ENCODE measurements at regions not wholly inside any gene's neighbourhood (a gene's known extent, or its start where the extent isn't known, plus 50 kb on each side); places are given as distances from the start of the nearest gene placed in this dataset.

GRCh38 chr10:125415964-125416363 is 255.6 kb upstream of the CTBP2 start:
- intact Hi-C loops (cut with micrococcal nuclease): no loop called here
- no peak for ATAC-seq
- Histone ChIP-seq H3K4me1 (ENCODE audit: control insufficient read depth in 1 of 2, insufficient read depth in 2 of 2, low read length in 2 of 2) (0 out of 4 replicates have a peak, but pooled peaks cover 0 to 2% of the 10 kb centered on the region in 2 experiments), H3K27me3 (ENCODE audit: insufficient read depth, low read length) (peaks cover 3% of the 10 kb centered on the region; the same call in 1 of the 2 replicates), H3K9me2 (ENCODE audit: insufficient read depth) (no peaks in the 10 kb centered on the region), H3K4me3 (replicated peaks in 1 of 2; ENCODE audit: low read depth in 1 of 2, low read length in 2 of 2) (no peak overlapping the region), H4K20me1 (ENCODE audit: insufficient read depth) (no peaks in the 10 kb centered on the region), H3K9me3 (ENCODE audit: control insufficient read depth in 1 of 2, insufficient read depth in 1 of 2, low read depth in 1 of 2, low read length in 2 of 2) (no peaks in the 10 kb centered on the region), H2AFZ (ENCODE audit: low read depth, low read length, poor library complexity, severe bottlenecking) (no peak overlapping the region), H3K4me2 (ENCODE audit: low read length) (no peak overlapping the region), H3K27ac (ENCODE audit: low read depth, low read length) (no peak overlapping the region), H3K9ac (ENCODE audit: low read length) (no peak overlapping the region), H3K36me3 (ENCODE audit: control insufficient read depth in 1 of 2, insufficient read depth in 2 of 2, low read length in 2 of 2) (no peaks in the 10 kb centered on the region), H3K79me2 (ENCODE audit: insufficient read depth, low read length) (no peaks in the 10 kb centered on the region)
- ChIA-PET POLR2A (no interaction called here), CTCF (no interaction called here), RAD21 (ENCODE audit: low non-redundant PET in 1 of 2, low total read pairs in 2 of 2, uncharacterized antibody in 2 of 2, unreplicated experiment in 2 of 2) (no interaction called here)
- BruUV-seq (replicated peaks): no TSS peak
- DNase-seq (ENCODE audit: low read depth, low spot score): no peak
- no peak for TF ChIP-seq ZNF274 (IDR thresholded peaks at IDR 0.05; ENCODE audit: low read depth, low read length)
- TF ChIP-seq ATF3 (IDR thresholded peaks at IDR 0.05): no peak
- TF ChIP-seq RAD21 (IDR thresholded peaks at IDR 0.05; ENCODE audit: low read depth): no peak
- TF ChIP-seq POLR2AphosphoS5 (IDR thresholded peaks at IDR 0.05; ENCODE audit: low read depth, low read length): no peak
- TF ChIP-seq POLR2A (IDR thresholded peaks at IDR 0.05; ENCODE audit: borderline replicate concordance, extremely low read depth, insufficient read depth, insufficient read length): no peak
- TF ChIP-seq ZBTB33 (IDR thresholded peaks at IDR 0.05; ENCODE audit: extremely low read depth, insufficient replicate concordance, low read length): no peak
- TF ChIP-seq REST (IDR thresholded peaks at IDR 0.05; ENCODE audit: low read depth): no peak
- no peak for TF ChIP-seq FOSL1 (IDR thresholded peaks at IDR 0.05; ENCODE audit: low read depth)
- no peak for TF ChIP-seq CTCF (IDR thresholded peaks at IDR 0.05 in 2 of 3, conservative IDR thresholded peaks at IDR 0.05 in 1 of 3; ENCODE audit: borderline replicate concordance in 1 of 3, insufficient read depth in 1 of 3, low read depth in 2 of 3, low read length in 2 of 3)
- no peak for TF ChIP-seq CEBPB (IDR thresholded peaks at IDR 0.05; ENCODE audit: low read depth)
- TF ChIP-seq MAX (IDR thresholded peaks at IDR 0.05): no peak
- TF ChIP-seq YY1 (IDR thresholded peaks at IDR 0.05; ENCODE audit: extremely low read depth, insufficient replicate concordance, low read depth, low read length): no peak
- no peak for TF ChIP-seq EGR1 (IDR thresholded peaks at IDR 0.05; ENCODE audit: low read depth)
- no peak for TF ChIP-seq EZH2phosphoT487 (IDR thresholded peaks at IDR 0.05; ENCODE audit: borderline replicate concordance)
- no peak for TF ChIP-seq ELF1 (IDR thresholded peaks at IDR 0.05; ENCODE audit: borderline replicate concordance, low read depth)
- TF ChIP-seq EZH2 (IDR thresholded peaks at IDR 0.05): no peak
- TF ChIP-seq SIN3A (IDR thresholded peaks at IDR 0.05; ENCODE audit: low read depth): no peak
- no peak for TF ChIP-seq SP1 (IDR thresholded peaks at IDR 0.05; ENCODE audit: low read depth)

All from HCT116 (cell line).